ENCODE measurements at regions not wholly inside any gene's neighbourhood (a gene's known extent, or its start where the extent isn't known, plus 50 kb on each side); places are given as distances from the start of the nearest gene placed in this dataset.

DNA sequence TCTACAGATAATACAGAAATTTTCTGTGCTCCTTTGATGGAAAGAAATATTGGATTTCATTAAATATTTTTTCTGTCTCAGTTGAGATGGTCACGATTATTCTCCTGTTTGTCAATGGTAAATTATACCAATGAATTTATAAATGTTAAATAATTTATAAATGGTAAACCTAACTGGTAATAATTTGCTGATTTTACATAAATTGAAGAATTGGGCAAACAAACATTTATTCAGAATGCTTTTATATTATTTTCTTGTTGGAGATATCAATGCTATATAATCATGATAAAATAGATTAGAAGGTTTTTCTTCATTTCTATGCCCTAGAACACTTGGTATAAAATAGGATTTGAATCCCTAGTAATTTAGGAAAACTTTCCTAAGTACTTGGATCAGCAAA is 597.6 kb upstream of the IGFBP3 start:
- no peak for DNase-seq (ENCODE audit: extremely low read depth, low read depth)
- no peak overlapping the region for H3K4me3 ChIP-seq (replicated peaks; ENCODE audit: low read depth, low read length)
- TF ChIP-seq CTCF (IDR thresholded peaks at IDR 0.05; ENCODE audit: low read depth, low read length, missing control alignments) = no peak

DNA sequence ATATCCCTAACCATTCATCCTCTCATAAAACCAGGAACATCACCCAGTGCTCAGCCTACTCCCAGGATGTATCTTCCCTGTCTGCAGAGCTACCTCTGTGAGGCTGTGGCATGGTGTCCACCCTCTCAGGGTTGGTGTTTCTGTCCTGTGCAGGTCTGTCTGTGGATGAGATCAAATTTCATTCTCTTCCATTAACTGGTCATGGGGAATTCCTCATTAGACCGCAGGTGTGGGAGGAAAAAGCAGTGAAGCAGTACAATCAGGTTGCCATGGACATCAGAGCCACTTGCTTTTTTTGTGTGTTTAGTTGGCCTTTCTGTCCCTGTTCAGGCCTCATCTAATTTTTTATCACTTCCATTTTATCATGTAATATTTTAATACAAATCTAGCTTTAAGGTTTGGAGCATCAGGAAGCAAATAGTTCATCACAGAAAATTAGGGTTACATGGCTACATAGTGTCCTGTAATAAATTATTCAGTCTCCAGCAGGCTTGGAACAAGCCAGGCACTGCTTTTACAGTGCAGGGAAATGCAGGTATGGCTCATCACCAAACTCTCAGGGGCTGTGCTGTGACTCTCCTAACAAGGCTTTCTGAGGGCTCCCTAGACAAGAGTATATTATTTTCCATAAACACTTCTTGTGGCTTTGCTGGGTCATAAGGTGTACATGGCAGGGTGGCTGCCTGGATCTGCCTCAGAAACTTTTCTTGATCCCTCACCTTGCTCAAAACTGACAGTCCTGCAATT is 594.9 kb upstream of the IGFBP3 start:
- H3K4me3 ChIP-seq (replicated peaks; ENCODE audit: low read depth, low read length) = no peak overlapping the region
- DNase-seq (ENCODE audit: extremely low read depth, low read depth) = no peak
- TF ChIP-seq CTCF (IDR thresholded peaks at IDR 0.05; ENCODE audit: low read depth, low read length, missing control alignments) = no peak

- DNase-seq (ENCODE audit: extremely low read depth, low read depth) = no peak
- no peak for TF ChIP-seq CTCF (IDR thresholded peaks at IDR 0.05; ENCODE audit: low read depth, low read length, missing control alignments)
- H3K4me3 ChIP-seq (replicated peaks; ENCODE audit: low read depth, low read length) = no peak overlapping the region
Measured at GRCh38 chr7:46513447-46513848, 592.4 kb upstream of the IGFBP3 start.

GRCh38 chr7:46512891-46513413 is 591.9 kb upstream of the IGFBP3 start:
- no peak for TF ChIP-seq CTCF (IDR thresholded peaks at IDR 0.05; ENCODE audit: low read depth, low read length, missing control alignments)
- DNase-seq (ENCODE audit: extremely low read depth, low read depth) = peak; percentile 30
- no peak overlapping the region for H3K4me3 ChIP-seq (replicated peaks; ENCODE audit: low read depth, low read length)

GRCh38 chr7:46511442-46512215 is 590.6 kb upstream of the IGFBP3 start:
- no peak for TF ChIP-seq CTCF (IDR thresholded peaks at IDR 0.05; ENCODE audit: low read depth, low read length, missing control alignments)
- no peak for DNase-seq (ENCODE audit: extremely low read depth, low read depth)

GRCh38 chr7:46508583-46508982 is 587.5 kb upstream of the IGFBP3 start:
- no peak for TF ChIP-seq CTCF (IDR thresholded peaks at IDR 0.05; ENCODE audit: low read depth, low read length, missing control alignments)
- no peak overlapping the region for H3K4me3 ChIP-seq (replicated peaks; ENCODE audit: low read depth, low read length)
- no peak for DNase-seq (ENCODE audit: extremely low read depth, low read depth)

More at GRCh38 chr7:46511442-46512215, 590.6 kb upstream of the IGFBP3 start:
- no peak overlapping the region for H3K4me3 ChIP-seq (replicated peaks; ENCODE audit: low read depth, low read length)

All from HFF-Myc (cell line).